IPS-18a (cell line): ENCODE measurements at regions not wholly inside any gene's neighbourhood (a gene's known extent, or its start where the extent isn't known, plus 50 kb on each side); places are given as distances from the start of the nearest gene placed in this dataset.
"Not testable (repeated sequence)": the region's sequence is repeated elsewhere in the genome, so short reads cannot be mapped to it uniquely, and the experiment has no call there.

Experiments used
- H3K27ac ChIP-seq: one replicate; pipeline ENCODE4 v1.5.1; 2013; ENCODE audit warnings: low read length
- H3K27me3 ChIP-seq: one replicate; pipeline ENCODE4 v1.6.1; 2013; ENCODE audit warnings: mild to moderate bottlenecking, low read length; ENCODE audit not compliant: control insufficient read depth, insufficient read depth
- H3K36me3 ChIP-seq: one replicate; pipeline ENCODE4 v1.6.1; 2013; ENCODE audit warnings: low read depth, low read length; ENCODE audit not compliant: control insufficient read depth
- H3K4me1 ChIP-seq: one replicate; pipeline ENCODE4 v1.6.1; 2013; ENCODE audit warnings: low read depth, low read length; ENCODE audit not compliant: control insufficient read depth
- H3K4me3 ChIP-seq: one replicate; pipeline ENCODE4 v1.5.1; 2013; ENCODE audit warnings: low read length
- H3K9ac ChIP-seq: one replicate; pipeline ENCODE4 v1.6.1; 2013; ENCODE audit warnings: mild to moderate bottlenecking, low read length, moderate library complexity
- H3K9me3 ChIP-seq: one replicate; pipeline ENCODE4 v1.6.1; 2013; ENCODE audit warnings: low read depth, low read length; ENCODE audit not compliant: control insufficient read depth

DNA sequence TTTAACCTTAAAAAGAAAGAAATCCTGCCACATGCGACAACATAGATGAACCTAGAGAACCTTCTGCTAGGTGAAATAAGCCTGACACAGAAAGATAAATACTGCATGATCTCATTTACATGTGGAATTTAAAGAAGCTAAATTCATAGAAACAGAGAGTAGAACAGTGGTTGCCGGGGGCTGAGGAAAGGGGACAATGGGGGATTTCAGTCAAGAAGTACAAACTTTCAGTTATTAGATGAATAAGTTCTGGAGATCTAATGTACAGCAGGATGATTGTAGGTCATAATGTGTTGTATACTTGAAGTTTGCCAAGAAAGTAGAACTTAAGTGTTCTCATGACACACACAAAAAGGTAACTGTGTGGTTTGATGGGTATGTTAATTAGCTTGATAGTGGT, 204.3 kb upstream of the PRSS16 start:
- H3K27me3 ChIP-seq: no peaks in the 10 kb centered on the region

DNA sequence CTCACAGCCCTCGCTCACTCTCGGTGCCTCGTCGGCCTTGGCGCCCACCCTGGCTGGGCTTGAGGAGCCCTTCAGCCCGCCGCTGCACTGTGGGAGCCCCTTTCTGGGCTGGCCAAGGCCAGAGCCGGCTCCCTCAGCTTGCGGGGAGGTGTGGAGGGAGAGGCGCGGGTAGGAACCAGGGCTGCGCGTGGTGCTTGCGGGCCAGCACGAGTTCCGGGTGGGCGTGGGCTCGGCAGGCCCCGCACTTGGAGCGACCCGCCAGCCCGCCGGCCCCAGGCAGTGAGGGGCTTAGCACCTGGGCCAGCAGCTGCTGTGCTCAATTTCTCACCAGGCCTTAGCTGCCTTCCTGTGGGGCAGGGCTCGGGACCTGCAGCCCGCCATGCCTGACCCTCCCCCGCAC, 202.4 kb upstream of the PRSS16 start:
- not testable (repeated sequence) for H3K27ac ChIP-seq, H3K9me3 ChIP-seq, H3K4me3 ChIP-seq, H3K4me1 ChIP-seq, H3K27me3 ChIP-seq, H3K36me3 ChIP-seq, H3K9ac ChIP-seq

More for the DNA sequence above, 204.3 kb upstream of the PRSS16 start:
- Histone ChIP-seq H3K9ac (no peak overlapping the region), H3K4me1 (no peaks in the 10 kb centered on the region), H3K27ac (no peak overlapping the region), H3K4me3 (no peak overlapping the region), H3K36me3 (no peaks in the 10 kb centered on the region), H3K9me3 (no peaks in the 10 kb centered on the region)

- H3K9ac ChIP-seq, H3K27ac ChIP-seq, H3K4me3 ChIP-seq, H3K9me3 ChIP-seq, H3K27me3 ChIP-seq, H3K36me3 ChIP-seq, H3K4me1 ChIP-seq: not testable (repeated sequence)
These were observed 199.8 kb upstream of the PRSS16 start for GRCh38 chr6:27047725-27048124.

GRCh38 chr6:27049863-27050781, 197.4 kb upstream of the PRSS16 start:
- H3K9ac ChIP-seq: no peak overlapping the region
- H3K27me3 ChIP-seq: no peaks in the 10 kb centered on the region
- H3K27ac ChIP-seq: no peak overlapping the region
- no peak overlapping the region for H3K4me3 ChIP-seq
- no peaks in the 10 kb centered on the region for H3K9me3 ChIP-seq
- H3K4me1 ChIP-seq: no peaks in the 10 kb centered on the region
- H3K36me3 ChIP-seq: no peaks in the 10 kb centered on the region

DNA sequence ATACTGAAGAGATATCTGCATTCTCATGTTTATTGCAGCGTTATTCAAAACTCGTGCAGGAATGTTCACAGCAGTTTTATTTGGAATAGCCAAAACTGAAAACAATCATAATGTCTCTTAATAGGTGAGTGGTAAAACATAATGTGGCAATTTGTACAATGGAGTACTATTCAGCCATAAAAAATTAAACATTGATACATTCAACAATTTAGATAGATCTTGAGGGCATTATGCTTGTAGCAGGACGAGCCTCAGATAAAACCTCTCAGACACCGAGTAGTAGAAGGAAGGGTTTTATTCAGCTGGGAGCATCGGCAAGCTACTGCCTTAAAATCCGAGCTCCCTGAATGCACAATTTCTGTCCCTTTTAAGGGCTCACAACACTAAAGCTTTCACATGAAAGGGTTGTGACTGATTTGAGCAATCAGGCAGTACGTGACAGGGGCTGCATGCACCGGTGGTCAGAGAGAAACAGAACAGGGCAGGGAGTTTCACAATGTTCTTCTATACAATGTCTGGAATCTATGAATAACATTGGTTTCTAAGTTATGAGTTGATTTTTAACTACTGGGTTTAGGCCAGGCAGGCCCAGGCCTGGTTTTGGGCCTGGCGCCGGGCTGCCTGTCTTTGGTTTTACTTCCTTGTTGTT, 195.3 kb upstream of the PRSS16 start:
- H3K9me3 ChIP-seq, H3K27ac ChIP-seq, H3K4me1 ChIP-seq, H3K9ac ChIP-seq, H3K27me3 ChIP-seq, H3K4me3 ChIP-seq, H3K36me3 ChIP-seq: not testable (repeated sequence)

DNA sequence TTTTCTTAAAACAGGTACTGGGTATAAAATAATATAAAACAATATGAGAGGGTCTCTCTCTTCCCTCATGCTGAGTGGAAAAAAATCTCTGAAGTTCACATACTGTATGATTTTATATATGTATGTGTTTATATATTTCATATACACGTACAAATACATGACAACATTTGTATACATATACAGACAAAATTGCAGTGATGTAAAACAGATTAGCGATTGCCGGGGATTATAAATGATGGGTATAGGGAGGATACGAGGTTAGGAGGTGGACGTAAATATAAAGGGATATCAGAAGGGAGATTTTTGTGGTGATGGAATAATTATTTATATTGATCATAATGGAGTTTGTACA, 194.8 kb upstream of the PRSS16 start:
- H3K27ac ChIP-seq: no peak overlapping the region
- no peaks in the 10 kb centered on the region for H3K36me3 ChIP-seq
- H3K9ac ChIP-seq: no peak overlapping the region
- no peaks in the 10 kb centered on the region for H3K9me3 ChIP-seq
- H3K4me1 ChIP-seq: no peaks in the 10 kb centered on the region
- H3K4me3 ChIP-seq: no peak overlapping the region
- H3K27me3 ChIP-seq: no peaks in the 10 kb centered on the region

- Histone ChIP-seq H3K9ac (no peak overlapping the region), H3K9me3 (no peaks in the 10 kb centered on the region), H3K27ac (no peak overlapping the region), H3K4me1 (no peaks in the 10 kb centered on the region), H3K4me3 (no peak overlapping the region), H3K27me3 (no peaks in the 10 kb centered on the region), H3K36me3 (no peaks in the 10 kb centered on the region)
These were observed 193.8 kb upstream of the PRSS16 start for GRCh38 chr6:27053738-27054137.

DNA sequence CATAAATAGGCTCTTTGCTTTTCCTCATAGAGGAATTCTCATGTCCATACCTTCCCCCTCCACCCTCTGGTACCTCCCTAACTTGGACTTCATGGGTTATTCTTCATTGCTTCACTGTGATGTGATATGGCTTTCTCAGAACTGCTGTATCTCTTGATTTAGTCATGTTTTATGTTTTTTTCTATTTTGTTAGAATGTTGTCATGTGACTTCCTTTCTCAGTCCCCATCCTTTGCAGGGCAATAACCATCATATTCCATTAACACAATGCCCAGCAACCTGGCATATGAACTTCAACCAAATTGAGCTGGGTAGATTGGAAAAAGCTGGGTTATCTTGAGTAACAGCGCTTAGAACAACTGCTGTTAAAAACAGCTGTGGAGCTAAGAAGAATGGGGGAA, 190.9 kb upstream of the PRSS16 start:
- no peak overlapping the region for H3K4me3 ChIP-seq
- no peaks in the 10 kb centered on the region for H3K27me3 ChIP-seq
- no peak overlapping the region for H3K9ac ChIP-seq
- no peaks in the 10 kb centered on the region for H3K9me3 ChIP-seq
- no peaks in the 10 kb centered on the region for H3K36me3 ChIP-seq
- no peak overlapping the region for H3K27ac ChIP-seq
- no peaks in the 10 kb centered on the region for H3K4me1 ChIP-seq

- H3K9me3 ChIP-seq: no peaks in the 10 kb centered on the region
- H3K27ac ChIP-seq: no peak overlapping the region
- no peaks in the 10 kb centered on the region for H3K36me3 ChIP-seq
- no peaks in the 10 kb centered on the region for H3K27me3 ChIP-seq
- no peak overlapping the region for H3K4me3 ChIP-seq
- no peaks in the 10 kb centered on the region for H3K4me1 ChIP-seq
- H3K9ac ChIP-seq: no peak overlapping the region
These were observed 187.7 kb upstream of the PRSS16 start for GRCh38 chr6:27059621-27060425.

GRCh38 chr6:27061235-27061993, 186.1 kb upstream of the PRSS16 start:
- H3K9me3 ChIP-seq: no peaks in the 10 kb centered on the region
- peaks cover 3% of the 10 kb centered on the region for H3K4me1 ChIP-seq
- H3K9ac ChIP-seq: no peak overlapping the region
- H3K4me3 ChIP-seq: no peak overlapping the region
- H3K27ac ChIP-seq: no peak overlapping the region
- H3K36me3 ChIP-seq: no peaks in the 10 kb centered on the region
- no peaks in the 10 kb centered on the region for H3K27me3 ChIP-seq

- no peak overlapping the region for H3K4me3 ChIP-seq
- H3K4me1 ChIP-seq: peaks cover 9% of the 10 kb centered on the region
- no peaks in the 10 kb centered on the region for H3K36me3 ChIP-seq
- no peak overlapping the region for H3K27ac ChIP-seq
- no peaks in the 10 kb centered on the region for H3K27me3 ChIP-seq
- H3K9ac ChIP-seq: no peak overlapping the region
- no peaks in the 10 kb centered on the region for H3K9me3 ChIP-seq
These were observed 184.7 kb upstream of the PRSS16 start for GRCh38 chr6:27062755-27063154.
